ENCODE measurements at regions not wholly inside any gene's neighbourhood (a gene's known extent, or its start where the extent isn't known, plus 50 kb on each side); places are given as distances from the start of the nearest gene placed in this dataset.

GRCh38 chr12:127760357-127760756 lies 506.6 kb upstream of the TMEM132C start:
- Mint-ChIP-seq H3K9me3 (ENCODE audit: low read depth, unreplicated experiment) (peaks cover 25% of the 10 kb centered on the region), H3K36me3 (ENCODE audit: insufficient read depth, unreplicated experiment) (no peaks in the 10 kb centered on the region), H3K4me3 (ENCODE audit: low read depth, unreplicated experiment) (no peak overlapping the region), H3K27me3 (ENCODE audit: unreplicated experiment) (no peaks in the 10 kb centered on the region), H3K4me1 (ENCODE audit: low read depth, unreplicated experiment) (no peaks in the 10 kb centered on the region), H3K27ac (ENCODE audit: unreplicated experiment) (no peak overlapping the region)
- intact Hi-C loops (cut with micrococcal nuclease; ENCODE audit: unreplicated experiment): no loop called here
- TF ChIP-seq CTCF (IDR thresholded peaks at IDR 0.05; ENCODE audit: unreplicated experiment): no peak
- BruUV-seq (replicated peaks): no TSS peak
- no peak for DNase-seq
- CTCF ChIA-PET: no interaction called here

GRCh38 chr12:127760996-127761395 lies 506.0 kb upstream of the TMEM132C start:
- CTCF ChIA-PET: interaction anchor here (0.7 kb wide), 1 partner anchor 1570 kb away, joined by 8 read pairs; no protein-coding TSS in a partner anchor
- H3K27me3 Mint-ChIP-seq (ENCODE audit: unreplicated experiment): no peaks in the 10 kb centered on the region
- no peak overlapping the region for H3K27ac Mint-ChIP-seq (ENCODE audit: unreplicated experiment)
- peaks cover 25% of the 10 kb centered on the region for H3K9me3 Mint-ChIP-seq (ENCODE audit: low read depth, unreplicated experiment)
- H3K36me3 Mint-ChIP-seq (ENCODE audit: insufficient read depth, unreplicated experiment): no peaks in the 10 kb centered on the region
- no peak overlapping the region for H3K4me3 Mint-ChIP-seq (ENCODE audit: low read depth, unreplicated experiment)
- no peak for TF ChIP-seq CTCF (IDR thresholded peaks at IDR 0.05; ENCODE audit: unreplicated experiment)
- DNase-seq: no peak
- intact Hi-C loops (cut with micrococcal nuclease; ENCODE audit: unreplicated experiment): no loop called here
- H3K4me1 Mint-ChIP-seq (ENCODE audit: low read depth, unreplicated experiment): no peaks in the 10 kb centered on the region
- BruUV-seq (replicated peaks): no TSS peak

GRCh38 chr12:127761880-127762279 lies 505.1 kb upstream of the TMEM132C start:
- no TSS peak for BruUV-seq (replicated peaks)
- Mint-ChIP-seq H3K36me3 (ENCODE audit: insufficient read depth, unreplicated experiment) (no peaks in the 10 kb centered on the region), H3K9me3 (ENCODE audit: low read depth, unreplicated experiment) (peaks cover 18% of the 10 kb centered on the region), H3K4me1 (ENCODE audit: low read depth, unreplicated experiment) (no peaks in the 10 kb centered on the region), H3K27me3 (ENCODE audit: unreplicated experiment) (no peaks in the 10 kb centered on the region), H3K27ac (ENCODE audit: unreplicated experiment) (no peak overlapping the region), H3K4me3 (ENCODE audit: low read depth, unreplicated experiment) (no peak overlapping the region)
- DNase-seq: no peak
- CTCF ChIA-PET: no interaction called here
- no peak for TF ChIP-seq CTCF (IDR thresholded peaks at IDR 0.05; ENCODE audit: unreplicated experiment)
- intact Hi-C loops (cut with micrococcal nuclease; ENCODE audit: unreplicated experiment): no loop called here

GRCh38 chr12:127767656-127768055 lies 499.3 kb upstream of the TMEM132C start:
- no peak overlapping the region for H3K27ac Mint-ChIP-seq (ENCODE audit: unreplicated experiment)
- no peaks in the 10 kb centered on the region for H3K27me3 Mint-ChIP-seq (ENCODE audit: unreplicated experiment)
- DNase-seq: no peak
- peaks cover 22% of the 10 kb centered on the region for H3K9me3 Mint-ChIP-seq (ENCODE audit: low read depth, unreplicated experiment)
- no peak for TF ChIP-seq CTCF (IDR thresholded peaks at IDR 0.05; ENCODE audit: unreplicated experiment)
- H3K36me3 Mint-ChIP-seq (ENCODE audit: insufficient read depth, unreplicated experiment): no peaks in the 10 kb centered on the region
- intact Hi-C loops (cut with micrococcal nuclease; ENCODE audit: unreplicated experiment): no loop called here
- no TSS peak for BruUV-seq (replicated peaks)
- H3K4me1 Mint-ChIP-seq (ENCODE audit: low read depth, unreplicated experiment): no peaks in the 10 kb centered on the region
- no peak overlapping the region for H3K4me3 Mint-ChIP-seq (ENCODE audit: low read depth, unreplicated experiment)
- CTCF ChIA-PET: no interaction called here

- Mint-ChIP-seq H3K9me3 (ENCODE audit: low read depth, unreplicated experiment) (peaks cover 13% of the 10 kb centered on the region), H3K36me3 (ENCODE audit: insufficient read depth, unreplicated experiment) (no peaks in the 10 kb centered on the region), H3K4me1 (ENCODE audit: low read depth, unreplicated experiment) (no peaks in the 10 kb centered on the region), H3K27me3 (ENCODE audit: unreplicated experiment) (no peaks in the 10 kb centered on the region), H3K27ac (ENCODE audit: unreplicated experiment) (no peak overlapping the region), H3K4me3 (ENCODE audit: low read depth, unreplicated experiment) (no peak overlapping the region)
- CTCF ChIA-PET: no interaction called here
- no peak for TF ChIP-seq CTCF (IDR thresholded peaks at IDR 0.05; ENCODE audit: unreplicated experiment)
- no TSS peak for BruUV-seq (replicated peaks)
- intact Hi-C loops (cut with micrococcal nuclease; ENCODE audit: unreplicated experiment): no loop called here
- DNase-seq: no peak
Observed at GRCh38 chr12:127770118-127770517, 496.9 kb upstream of the TMEM132C start.
